Ishikawa (cell line): ENCODE measurements at regions not wholly inside any gene's neighbourhood (a gene's known extent, or its start where the extent isn't known, plus 50 kb on each side); places are given as distances from the start of the nearest gene placed in this dataset.

Experiments used
- CEBPB ChIP-seq: IDR thresholded peaks from 2 replicates; pipeline ENCODE4 v1.6.1; 2012
- CREB1 ChIP-seq: IDR thresholded peaks from 2 replicates; pipeline ENCODE4 v1.6.1; 2012; ENCODE audit warnings: low read depth
- EGR1 ChIP-seq: IDR thresholded peaks from 2 replicates; pipeline ENCODE4 v1.6.1; 2012
- EP300 ChIP-seq: IDR thresholded peaks from 2 replicates; pipeline ENCODE4 v1.6.1; 2012; ENCODE audit warnings: borderline replicate concordance
- FOXM1 ChIP-seq: IDR thresholded peaks from 2 replicates; pipeline ENCODE4 v1.6.1; 2012; ENCODE audit warnings: low read depth, borderline replicate concordance
- MAX ChIP-seq: IDR thresholded peaks from 2 replicates; pipeline ENCODE4 v1.6.1; 2012
- NFIC ChIP-seq: IDR thresholded peaks from 2 replicates; pipeline ENCODE4 v1.6.1; 2012
- RAD21 ChIP-seq: IDR thresholded peaks from 2 replicates; pipeline ENCODE4 v1.6.1; 2012; ENCODE audit warnings: low read depth
- REST ChIP-seq: IDR thresholded peaks from 2 replicates; pipeline ENCODE4 v1.6.1; 2012; ENCODE audit warnings: low read depth, mild to moderate bottlenecking
- TAF1 ChIP-seq: IDR thresholded peaks from 2 replicates; pipeline ENCODE4 v1.6.1; 2012; ENCODE audit warnings: low read depth, mild to moderate bottlenecking
- TCF12 ChIP-seq: IDR thresholded peaks from 2 replicates; pipeline ENCODE4 v1.6.1; 2012; ENCODE audit warnings: low read depth
- TEAD4 ChIP-seq: IDR thresholded peaks from 2 replicates; pipeline ENCODE4 v1.6.1; 2012
- USF1 ChIP-seq: IDR thresholded peaks from 2 replicates; pipeline ENCODE4 v1.6.1; 2012
- YY1 ChIP-seq: IDR thresholded peaks from 2 replicates; pipeline ENCODE4 v1.6.1; 2012; ENCODE audit warnings: low read depth
- ZBTB7A ChIP-seq: IDR thresholded peaks from 2 replicates; pipeline ENCODE4 v1.6.1; 2012; ENCODE audit warnings: low read depth

- no peak for TF ChIP-seq TCF12
- no peak for TF ChIP-seq FOXM1
- TF ChIP-seq NFIC: no peak
- TF ChIP-seq CREB1: no peak
- TF ChIP-seq CEBPB: no peak
- no peak for TF ChIP-seq TAF1
- TF ChIP-seq RAD21: no peak
- TF ChIP-seq USF1: no peak
- no peak for TF ChIP-seq YY1
- no peak for TF ChIP-seq REST
- TF ChIP-seq TEAD4: no peak
- no peak for TF ChIP-seq ZBTB7A
- no peak for TF ChIP-seq EP300
- no peak for TF ChIP-seq EGR1
- TF ChIP-seq MAX: no peak
These were observed 78.6 kb upstream of the ADRA2C start for GRCh38 chr4:3687538-3687937.

GRCh38 chr4:3686753-3687152, 79.4 kb upstream of the ADRA2C start:
- TF ChIP-seq EGR1 (no peak), ZBTB7A (no peak), TAF1 (no peak), TCF12 (no peak), REST (no peak), RAD21 (no peak), EP300 (no peak), NFIC (no peak), CEBPB (no peak), MAX (no peak), TEAD4 (no peak), YY1 (no peak), CREB1 (no peak)

GRCh38 chr4:3685081-3685645, 81.0 kb upstream of the ADRA2C start:
- no peak for TF ChIP-seq EP300
- TF ChIP-seq EGR1: no peak
- TF ChIP-seq CREB1: no peak
- TF ChIP-seq USF1: no peak
- no peak for TF ChIP-seq RAD21
- no peak for TF ChIP-seq MAX
- TF ChIP-seq NFIC: no peak
- TF ChIP-seq REST: no peak
- no peak for TF ChIP-seq CEBPB
- TF ChIP-seq YY1: no peak
- no peak for TF ChIP-seq TEAD4
- TF ChIP-seq ZBTB7A: no peak
- no peak for TF ChIP-seq TCF12
- TF ChIP-seq FOXM1: no peak
- no peak for TF ChIP-seq TAF1

- no peak for TF ChIP-seq FOXM1
- TF ChIP-seq EP300: no peak
- TF ChIP-seq CEBPB: no peak
- no peak for TF ChIP-seq USF1
- TF ChIP-seq TCF12: no peak
- no peak for TF ChIP-seq ZBTB7A
- TF ChIP-seq YY1: no peak
- no peak for TF ChIP-seq MAX
- TF ChIP-seq TAF1: no peak
- no peak for TF ChIP-seq TEAD4
- TF ChIP-seq RAD21: no peak
- TF ChIP-seq CREB1: no peak
- TF ChIP-seq EGR1: no peak
These were observed 81.6 kb upstream of the ADRA2C start for GRCh38 chr4:3684546-3684945.
